NCI-H1105 (cell line): ENCODE measurements at regions not wholly inside any gene's neighbourhood (a gene's known extent, or its start where the extent isn't known, plus 50 kb on each side); places are given as distances from the start of the nearest gene placed in this dataset.

Experiments
- DNase-seq: peaks from one replicate; lab custom pipeline; 2025; lab: John Stamatoyannopoulos, UW

DNA sequence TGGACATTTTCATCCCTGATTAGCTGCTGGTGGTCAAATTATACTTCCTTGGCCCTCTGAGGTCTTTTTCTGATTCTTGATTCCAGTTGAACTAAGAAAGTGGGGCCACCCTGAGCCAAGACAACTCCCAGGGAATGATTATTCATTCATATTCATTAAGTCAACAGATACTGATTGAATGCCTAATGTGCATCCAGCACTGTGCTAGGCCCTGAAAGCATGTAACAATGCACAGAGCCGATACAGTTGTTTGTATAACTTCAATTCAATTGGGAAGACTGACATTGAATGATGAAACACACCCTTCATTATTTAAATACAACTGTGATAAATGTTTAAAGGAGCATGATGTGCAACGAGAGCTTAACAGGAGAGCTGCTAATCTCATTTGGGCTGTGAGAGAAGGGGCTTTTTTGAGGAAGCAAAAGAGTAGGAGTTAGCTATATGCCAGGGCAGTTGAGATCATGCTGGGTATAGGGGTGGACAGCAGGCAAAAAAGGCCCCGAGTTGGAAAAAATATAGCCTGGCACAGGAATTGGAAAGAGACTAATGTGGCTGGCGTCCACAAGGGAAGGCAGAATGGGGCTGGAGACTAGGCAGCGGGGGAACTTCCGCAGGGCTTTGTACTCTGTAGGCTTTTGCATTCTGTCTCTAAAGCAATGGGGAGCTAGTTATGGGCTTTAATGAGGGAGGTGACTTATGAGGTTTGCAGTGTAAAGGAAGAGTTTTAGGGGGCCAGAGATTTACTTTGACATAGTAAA, 57.2 kb upstream of the ACVR1 start:
- DNase-seq = no peak

DNA sequence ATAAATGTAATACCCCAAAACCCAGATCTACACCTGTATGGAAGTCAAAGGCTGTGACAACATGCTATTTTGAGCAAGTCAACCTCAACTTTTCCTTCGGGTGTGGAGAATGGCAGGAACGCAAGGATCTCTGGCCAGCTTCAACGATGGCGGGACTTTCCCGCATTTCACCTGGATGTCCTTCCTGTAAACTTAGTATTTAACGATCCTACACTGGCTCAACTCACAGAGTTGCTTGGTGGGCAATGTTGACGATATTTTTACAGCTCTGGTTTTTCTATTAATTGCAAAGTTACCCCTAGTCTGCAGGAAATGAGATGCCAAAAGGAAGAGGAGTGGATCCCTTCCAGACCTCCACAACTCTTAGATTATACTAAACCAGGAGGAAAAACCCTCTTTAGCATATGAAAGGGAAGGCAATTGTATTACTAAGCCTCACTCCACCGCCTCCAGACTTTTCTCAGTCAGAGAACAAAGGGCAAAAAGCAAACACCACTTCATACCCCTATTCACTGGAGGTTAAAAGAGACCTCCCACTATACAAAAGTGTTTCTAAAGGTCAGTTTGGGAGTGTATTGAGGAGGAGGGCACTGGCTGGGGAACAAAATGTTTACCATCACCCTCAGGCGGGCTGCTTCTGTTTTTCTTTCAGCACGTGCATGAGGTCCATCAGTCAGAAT, 56.5 kb upstream of the ACVR1 start:
- no peak for DNase-seq

DNA sequence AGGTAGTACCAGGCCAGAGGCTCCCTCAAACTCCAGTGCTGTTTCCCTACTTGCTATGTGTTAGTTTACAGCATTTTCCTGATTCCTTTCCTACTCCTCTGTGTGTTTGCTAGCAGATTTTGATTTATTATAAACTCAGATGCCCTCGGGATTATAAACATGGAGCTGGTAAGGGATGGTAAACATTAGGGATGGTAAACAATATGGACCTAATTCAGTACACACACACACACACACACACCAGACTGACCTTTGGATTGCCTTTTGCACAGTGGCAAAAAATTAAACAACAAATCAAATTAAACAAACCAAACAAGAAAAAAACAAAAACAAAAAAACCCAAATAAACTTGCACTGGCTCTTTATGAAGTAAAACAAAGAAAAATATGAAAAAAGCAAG, 55.4 kb upstream of the ACVR1 start:
- DNase-seq = no peak

DNA sequence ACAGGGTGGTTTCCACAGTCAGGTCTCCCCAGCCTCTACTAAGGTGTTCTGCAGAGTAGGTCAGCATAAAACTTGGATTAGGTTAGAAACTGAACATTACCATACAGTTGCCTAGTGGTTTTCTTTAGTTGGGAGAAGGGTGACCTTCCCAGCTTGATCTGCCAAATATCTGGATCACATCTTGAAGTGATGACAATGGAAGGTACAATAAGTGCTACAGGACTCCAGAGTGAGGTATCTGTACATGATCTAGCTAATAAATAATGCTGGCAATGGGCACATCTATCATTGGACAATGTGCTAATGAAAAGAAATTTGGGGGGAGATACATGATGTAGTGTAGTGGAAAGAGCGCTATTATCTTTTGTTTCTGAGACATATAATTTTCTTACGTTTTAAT, 54.6 kb upstream of the ACVR1 start:
- no peak for DNase-seq

DNA sequence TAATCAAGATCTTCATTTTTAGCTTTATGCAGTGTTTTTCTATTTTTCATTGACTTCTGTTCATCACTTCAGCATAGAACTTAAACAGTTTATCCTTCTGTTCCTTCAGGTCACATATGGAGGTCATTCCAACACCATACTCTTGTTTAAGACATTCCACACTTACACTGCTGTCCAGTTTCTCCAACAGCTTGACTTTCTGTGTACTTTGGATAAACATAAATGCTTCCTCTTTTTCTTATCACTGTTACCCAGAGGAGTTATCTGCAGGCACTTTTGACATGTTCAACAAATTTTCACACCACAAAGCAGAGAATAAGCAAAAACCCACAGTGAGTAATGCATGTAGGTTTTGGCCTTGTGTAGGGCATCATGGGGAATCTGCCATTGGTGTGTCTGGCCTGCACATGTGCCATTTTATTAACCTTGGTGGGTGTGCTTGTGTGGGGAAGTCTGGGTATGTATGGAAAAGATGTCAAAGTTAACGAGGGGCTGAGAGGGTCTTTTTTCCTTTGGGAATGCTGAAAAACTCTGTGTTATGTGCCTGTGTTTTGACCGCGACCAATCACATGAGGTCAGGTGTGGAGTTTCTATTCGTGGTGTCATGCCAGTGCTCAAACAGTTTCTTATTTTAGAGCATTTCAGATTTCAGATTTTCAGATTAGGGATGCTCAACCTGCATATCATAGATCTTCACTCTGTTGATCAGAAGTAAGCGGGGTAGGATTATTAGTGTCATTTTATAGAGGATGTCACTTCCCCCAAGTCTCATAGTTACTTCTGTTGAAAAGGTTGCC, 53.9 kb upstream of the ACVR1 start:
- no peak for DNase-seq

DNA sequence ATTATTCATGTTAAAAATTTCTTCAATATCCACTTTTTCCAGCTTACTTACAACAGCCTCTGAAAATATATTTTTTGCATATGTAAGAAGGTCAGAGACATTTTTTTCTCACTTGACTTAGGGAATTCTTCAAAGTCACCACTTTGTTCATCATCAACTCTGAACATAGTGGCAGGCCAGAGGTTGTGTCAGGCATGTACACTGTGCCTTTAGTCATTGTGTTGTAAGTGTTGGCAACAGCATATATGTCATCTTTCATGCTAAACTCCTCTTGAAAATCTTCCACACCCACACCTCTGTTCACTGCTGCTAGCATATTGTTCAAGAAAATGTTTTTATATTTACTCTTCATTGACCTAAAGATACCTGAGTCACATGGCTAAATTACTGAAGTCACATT, 52.2 kb upstream of the ACVR1 start:
- DNase-seq = no peak

DNA sequence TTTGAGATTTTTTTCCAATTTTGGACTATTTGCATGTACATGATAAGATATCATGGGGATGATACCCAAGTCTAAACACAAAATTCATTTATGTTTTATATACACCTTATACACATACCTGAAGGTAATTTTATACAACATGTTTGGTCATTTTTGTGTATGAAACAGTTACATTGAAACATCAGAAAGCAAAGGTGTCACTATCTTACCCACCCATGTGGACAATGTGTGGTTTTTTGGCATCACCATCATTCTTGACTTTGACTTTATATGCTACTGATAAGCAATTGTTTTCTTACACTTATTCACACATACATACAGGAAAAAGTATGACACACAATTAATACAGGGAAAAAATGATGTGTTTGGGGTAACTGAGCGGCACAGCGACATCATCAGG, 51.0 kb upstream of the ACVR1 start:
- no peak for DNase-seq
